Adrenal gland (tissue), 9 donors: ENCODE measurements at regions not wholly inside any gene's neighbourhood (a gene's known extent, or its start where the extent isn't known, plus 50 kb on each side); places are given as distances from the start of the nearest gene placed in this dataset.

Experiments used
- DNase-seq, 7 donors: peaks; one replicate each; pipeline ENCODE4 v3.0.0-alpha.2; 2019 to 2020
- H3K27ac ChIP-seq, 5 donors: fragments of 200-600 bp; sonication (generic) in 4 of 5; 1 replicate in 3 of 5; 2 replicates in 2 of 5; pipeline versions ENCODE4 v1.5.1 to v1.8.0; 2016 to 2020; ENCODE audit warnings: mild to moderate bottlenecking in 1 of 5
- H3K27me3 ChIP-seq: fragments of 200-600 bp; 2 replicates; pipeline ENCODE4 v1.8.0; 2021
- H3K36me3 ChIP-seq, 2 donors: fragments of 200-600 bp; replicated peaks in 1 of 2; 1 replicate in 1 of 2; 2 replicates in 1 of 2; pipeline versions ENCODE4 v1.5.1 to v1.8.0; 2018 to 2022
- H3K4me1 ChIP-seq, 2 donors: fragments of 200-600 bp; replicated peaks in 1 of 2; 1 replicate in 1 of 2; 2 replicates in 1 of 2; pipeline versions ENCODE4 v1.5.1 to v1.8.0; 2018 to 2021
- H3K4me3 ChIP-seq, 4 donors: fragments of 200-600 bp; sonication (generic) in 3 of 4; one replicate each; pipeline ENCODE4 v1.5.1; 2016 to 2018
- H3K9me3 ChIP-seq, 3 donors: fragments of 200-600 bp; sonication (generic) in 1 of 3; replicated peaks in 1 of 3; 1 replicate in 2 of 3; 2 replicates in 1 of 3; pipeline versions ENCODE4 v1.5.1 to v1.8.0; 2016 to 2021
- CTCF ChIP-seq, 6 experiments: fragments of 450-650 bp in 4 of 6; fragments of 200-600 bp in 2 of 6; sonication (generic) in 1 of 6; IDR thresholded peaks; 1 replicate in 5 of 6; 2 replicates in 1 of 6; pipeline versions ENCODE4 v1.5.1 to v1.8.0; 2016 to 2021; ENCODE audit warnings: antibody characterized with exemption in 6 of 6, mild to moderate bottlenecking in 2 of 6, moderate library complexity in 1 of 6
- POLR2A ChIP-seq, 2 donors: fragments of 450-650 bp; IDR thresholded peaks; one replicate each; pipeline ENCODE4 v1.6.1; 2017; ENCODE audit warnings: antibody characterized with exemption in 2 of 2, mild to moderate bottlenecking in 2 of 2, moderate library complexity in 1 of 2
- WGBS, 4 donors: extraction: QIAGEN DNeasy Blood & Tissue Kit in 2 of 4; methylation state at CpG; one replicate each; pipeline versions ENCODE4 v1.1.5 to v1.1.7; 2013 to 2017; 5-methylcytosine and 5-hydroxymethylcytosine counted together
- intact Hi-C, 2 donors: fragments of 100-400 bp; cut with DNase I; formaldehyde crosslinking; loops; one replicate each; pipeline versions ENCODE4 v1.14.1 to v1.15.0; 2022 to 2023
- donor health status: healthy with polysubstance abuse.
- donor health status: Bipolar disorder and iron deficiency.
- donor health status: DM: yes; HTN: yes; CAD: no.
- donor health status: DM: no; HTN: no; CAD: no.
- donor health status: DM: no; HTN: no; CAD: no.

- peaks cover 5% of the 10 kb centered on the region for H3K27me3 ChIP-seq
- H3K4me3 ChIP-seq, result no peak overlapping the region
- H3K36me3 ChIP-seq, result no peaks in the 10 kb centered on the region
- TF ChIP-seq POLR2A (IDR thresholded peaks at IDR 0.05) (no peak), CTCF (IDR thresholded peaks at IDR 0.05) (no peak)
- H3K4me1 ChIP-seq, result no peaks in the 10 kb centered on the region
- DNase-seq, result no peak
- H3K27ac ChIP-seq, result no peak overlapping the region
- no peaks in the 10 kb centered on the region for H3K9me3 ChIP-seq
- 57 to 71% (median 63%) methylated on average over 1 of the region's 1 CpG for WGBS, 4 donors
- intact Hi-C loops, result no loop called here
Observed at GRCh38 chr15:61382927-61383326, 153.8 kb upstream of the RORA start.

GRCh38 chr15:61381501-61381900, 152.4 kb upstream of the RORA start:
- H3K36me3 ChIP-seq, result no peaks in the 10 kb centered on the region
- DNase-seq, result no peak
- no peak overlapping the region for H3K4me3 ChIP-seq
- intact Hi-C loops, result no loop called here
- H3K4me1 ChIP-seq, result no peaks in the 10 kb centered on the region
- H3K27me3 ChIP-seq, result no peaks in the 10 kb centered on the region
- 48 to 81% (median 72%) methylated on average over 3 of the region's 3 CpGs for WGBS, 4 donors
- no peak overlapping the region for H3K27ac ChIP-seq
- TF ChIP-seq POLR2A (IDR thresholded peaks at IDR 0.05), result no peak
- no peak for TF ChIP-seq CTCF (IDR thresholded peaks at IDR 0.05)
- H3K9me3 ChIP-seq, result no peaks in the 10 kb centered on the region

GRCh38 chr15:61380270-61380669, 151.2 kb upstream of the RORA start:
- Histone ChIP-seq H3K4me1 (no peaks in the 10 kb centered on the region), H3K4me3 (no peak overlapping the region), H3K9me3 (no peaks in the 10 kb centered on the region), H3K27ac (no peak overlapping the region), H3K36me3 (no peaks in the 10 kb centered on the region), H3K27me3 (no peaks in the 10 kb centered on the region)
- TF ChIP-seq POLR2A (IDR thresholded peaks at IDR 0.05) (no peak), CTCF (IDR thresholded peaks at IDR 0.05) (no peak)
- WGBS, 4 donors, result 67 to 82% (median 72%) methylated on average over 2 of the region's 2 CpGs
- intact Hi-C loops, result no loop called here
- DNase-seq, result no peak

GRCh38 chr15:61379005-61379404, 149.9 kb upstream of the RORA start:
- 71 to 86% (median 79%) methylated on average over 1 of the region's 1 CpG for WGBS, 4 donors
- TF ChIP-seq CTCF (IDR thresholded peaks at IDR 0.05) (no peak), POLR2A (IDR thresholded peaks at IDR 0.05) (no peak)
- intact Hi-C loops, result no loop called here

More at GRCh38 chr15:61379005-61379404, 149.9 kb upstream of the RORA start:
- H3K4me3 ChIP-seq, result no peak overlapping the region
- H3K36me3 ChIP-seq, result no peaks in the 10 kb centered on the region
- H3K27ac ChIP-seq, result no peak overlapping the region
- no peaks in the 10 kb centered on the region for H3K27me3 ChIP-seq
- no peak for DNase-seq
- no peaks in the 10 kb centered on the region for H3K4me1 ChIP-seq
- no peaks in the 10 kb centered on the region for H3K9me3 ChIP-seq
